ENCODE measurements at regions not wholly inside any gene's neighbourhood (a gene's known extent, or its start where the extent isn't known, plus 50 kb on each side); places are given as distances from the start of the nearest gene placed in this dataset.
"Not testable (repeated sequence)": the region's sequence is repeated elsewhere in the genome, so short reads cannot be mapped to it uniquely, and the experiment has no call there.

DNA sequence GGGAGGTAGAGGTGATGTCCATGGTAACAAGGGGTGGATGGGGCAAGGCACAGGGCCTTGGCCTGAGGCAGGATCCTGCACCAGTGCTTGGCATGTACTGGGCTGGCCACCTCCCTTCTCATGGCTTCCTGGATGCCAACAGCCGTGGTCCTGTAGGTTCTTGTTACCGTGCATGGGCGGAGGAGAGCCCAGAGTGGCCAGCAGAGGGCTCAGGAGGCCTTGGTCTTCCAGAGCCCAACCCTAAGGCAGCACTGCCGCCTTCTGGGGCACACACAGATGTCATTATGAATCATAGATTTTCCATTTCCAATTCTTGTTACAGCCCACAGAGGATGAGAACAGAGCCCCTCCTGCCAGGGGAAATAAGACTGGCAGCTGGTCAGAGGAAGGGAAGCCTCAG is 254.2 kb upstream of the TP53TG3C start:
- TF ChIP-seq POLR2A (IDR thresholded peaks at IDR 0.05) = not testable (repeated sequence)
- TF ChIP-seq, protein P1, sequence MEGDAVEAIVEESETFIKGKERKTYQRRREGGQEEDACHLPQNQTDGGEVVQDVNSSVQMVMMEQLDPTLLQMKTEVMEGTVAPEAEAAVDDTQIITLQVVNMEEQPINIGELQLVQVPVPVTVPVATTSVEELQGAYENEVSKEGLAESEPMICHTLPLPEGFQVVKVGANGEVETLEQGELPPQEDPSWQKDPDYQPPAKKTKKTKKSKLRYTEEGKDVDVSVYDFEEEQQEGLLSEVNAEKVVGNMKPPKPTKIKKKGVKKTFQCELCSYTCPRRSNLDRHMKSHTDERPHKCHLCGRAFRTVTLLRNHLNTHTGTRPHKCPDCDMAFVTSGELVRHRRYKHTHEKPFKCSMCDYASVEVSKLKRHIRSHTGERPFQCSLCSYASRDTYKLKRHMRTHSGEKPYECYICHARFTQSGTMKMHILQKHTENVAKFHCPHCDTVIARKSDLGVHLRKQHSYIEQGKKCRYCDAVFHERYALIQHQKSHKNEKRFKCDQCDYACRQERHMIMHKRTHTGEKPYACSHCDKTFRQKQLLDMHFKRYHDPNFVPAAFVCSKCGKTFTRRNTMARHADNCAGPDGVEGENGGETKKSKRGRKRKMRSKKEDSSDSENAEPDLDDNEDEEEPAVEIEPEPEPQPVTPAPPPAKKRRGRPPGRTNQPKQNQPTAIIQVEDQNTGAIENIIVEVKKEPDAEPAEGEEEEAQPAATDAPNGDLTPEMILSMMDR (IDR thresholded peaks at IDR 0.05) = not testable (repeated sequence)

Data from testis (tissue), 2 donors.